ENCODE measurements at regions not wholly inside any gene's neighbourhood (a gene's known extent, or its start where the extent isn't known, plus 50 kb on each side); places are given as distances from the start of the nearest gene placed in this dataset.

DNA sequence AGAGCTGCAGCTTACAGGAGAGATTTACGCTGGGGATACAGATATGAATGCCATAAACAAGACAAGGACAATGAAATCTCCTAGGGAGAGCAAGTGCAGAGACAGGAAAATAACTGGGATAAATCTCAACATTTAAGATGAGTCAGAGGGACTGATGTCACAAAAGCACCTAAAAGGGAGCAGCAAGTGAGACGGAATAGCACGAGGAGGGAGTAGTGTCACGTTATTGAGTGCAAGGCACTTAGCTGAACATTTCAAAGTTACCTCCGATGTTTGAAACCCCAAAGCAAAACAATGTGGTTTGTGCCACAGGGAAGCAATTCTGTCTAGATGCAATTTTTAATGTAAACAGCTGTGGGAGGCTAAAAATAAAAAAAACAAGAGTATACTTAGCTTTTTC is 1131.7 kb upstream of the EYS start:
- Histone ChIP-seq H4K20me1 (ENCODE audit: insufficient read depth, low read length) (no peaks in the 10 kb centered on the region), H3K4me1 (ENCODE audit: low read length) (no peaks in the 10 kb centered on the region), H2AFZ (ENCODE audit: low read length) (peak overlapping the region; percentile 36; the same call in 1 of the 2 replicates)

DNA sequence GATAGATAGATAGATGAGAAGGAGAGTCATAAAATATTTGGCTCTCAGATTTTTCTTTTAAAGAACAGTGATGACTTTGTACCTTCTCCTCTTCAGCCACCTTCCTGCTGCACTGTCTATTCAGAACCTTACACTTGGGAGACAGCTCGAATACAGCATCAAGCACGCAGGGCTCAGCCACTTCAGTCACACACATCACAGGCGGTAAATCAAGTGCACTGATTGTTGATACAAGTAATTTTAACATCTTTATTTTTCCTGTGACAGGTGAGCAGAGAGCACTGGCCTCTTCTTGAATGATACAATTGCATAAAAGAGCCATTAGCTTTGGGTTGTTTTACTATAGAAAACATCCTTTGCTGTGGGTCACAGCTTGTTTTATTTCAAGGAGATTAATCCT is 1118.5 kb upstream of the EYS start:
- H3K79me2 ChIP-seq (ENCODE audit: low read length), result no peaks in the 10 kb centered on the region
- H4K20me1 ChIP-seq (ENCODE audit: insufficient read depth, low read length), result no peaks in the 10 kb centered on the region
- TF ChIP-seq, protein P1, sequence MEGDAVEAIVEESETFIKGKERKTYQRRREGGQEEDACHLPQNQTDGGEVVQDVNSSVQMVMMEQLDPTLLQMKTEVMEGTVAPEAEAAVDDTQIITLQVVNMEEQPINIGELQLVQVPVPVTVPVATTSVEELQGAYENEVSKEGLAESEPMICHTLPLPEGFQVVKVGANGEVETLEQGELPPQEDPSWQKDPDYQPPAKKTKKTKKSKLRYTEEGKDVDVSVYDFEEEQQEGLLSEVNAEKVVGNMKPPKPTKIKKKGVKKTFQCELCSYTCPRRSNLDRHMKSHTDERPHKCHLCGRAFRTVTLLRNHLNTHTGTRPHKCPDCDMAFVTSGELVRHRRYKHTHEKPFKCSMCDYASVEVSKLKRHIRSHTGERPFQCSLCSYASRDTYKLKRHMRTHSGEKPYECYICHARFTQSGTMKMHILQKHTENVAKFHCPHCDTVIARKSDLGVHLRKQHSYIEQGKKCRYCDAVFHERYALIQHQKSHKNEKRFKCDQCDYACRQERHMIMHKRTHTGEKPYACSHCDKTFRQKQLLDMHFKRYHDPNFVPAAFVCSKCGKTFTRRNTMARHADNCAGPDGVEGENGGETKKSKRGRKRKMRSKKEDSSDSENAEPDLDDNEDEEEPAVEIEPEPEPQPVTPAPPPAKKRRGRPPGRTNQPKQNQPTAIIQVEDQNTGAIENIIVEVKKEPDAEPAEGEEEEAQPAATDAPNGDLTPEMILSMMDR (IDR thresholded peaks at IDR 0.05; ENCODE audit: low read length), result no peak
- TF ChIP-seq EZH2 (optimal IDR thresholded peaks at IDR 0.05; ENCODE audit: low read depth, low read length) (no peak), EZH2phosphoT487 (IDR thresholded peaks at IDR 0.05; ENCODE audit: low read length) (no peak)
- no peaks in the 10 kb centered on the region for H3K9me2 ChIP-seq (replicated peaks; ENCODE audit: insufficient read depth, low read length)
- H3F3A ChIP-seq (ENCODE audit: insufficient read depth, low read length), result no peaks in the 10 kb centered on the region
- H3K4me2 ChIP-seq (ENCODE audit: low read depth, low read length), result no peak overlapping the region
- H3K36me3 ChIP-seq (replicated peaks; ENCODE audit: insufficient read depth, low read length), result no peaks in the 10 kb centered on the region
- no peaks in the 10 kb centered on the region for H3K4me1 ChIP-seq (ENCODE audit: low read length)
- H3K9ac ChIP-seq (ENCODE audit: low read length), result no peak overlapping the region
- H3K4me3 ChIP-seq (ENCODE audit: low read length), result no peak overlapping the region
- no peak overlapping the region for H3K27ac ChIP-seq (ENCODE audit: low read length)
- H2AFZ ChIP-seq (ENCODE audit: low read length), result no peak overlapping the region
- H3K9me3 ChIP-seq (replicated peaks; ENCODE audit: insufficient read depth, low read length), result no peaks in the 10 kb centered on the region
- H3K27me3 ChIP-seq (replicated peaks; ENCODE audit: insufficient read depth, low read length), result no peaks in the 10 kb centered on the region
- no peak for DNase-seq

More for the DNA sequence above, 1131.7 kb upstream of the EYS start:
- Histone ChIP-seq H3K9me3 (replicated peaks; ENCODE audit: insufficient read depth, low read length) (no peaks in the 10 kb centered on the region), H3K27me3 (replicated peaks; ENCODE audit: insufficient read depth, low read length) (no peaks in the 10 kb centered on the region), H3K4me2 (ENCODE audit: low read depth, low read length) (peak overlapping the region; percentile 16; the same call in 1 of the 2 replicates), H3K4me3 (ENCODE audit: low read length) (no peak overlapping the region), H3K79me2 (ENCODE audit: low read length) (no peaks in the 10 kb centered on the region), H3K27ac (ENCODE audit: low read length) (no peak overlapping the region), H3K36me3 (replicated peaks; ENCODE audit: insufficient read depth, low read length) (no peaks in the 10 kb centered on the region), H3F3A (ENCODE audit: insufficient read depth, low read length) (no peaks in the 10 kb centered on the region), H3K9ac (ENCODE audit: low read length) (no peak overlapping the region), H3K9me2 (replicated peaks; ENCODE audit: insufficient read depth, low read length) (no peaks in the 10 kb centered on the region)
- TF ChIP-seq EZH2 (optimal IDR thresholded peaks at IDR 0.05; ENCODE audit: low read depth, low read length) (no peak), EZH2phosphoT487 (IDR thresholded peaks at IDR 0.05; ENCODE audit: low read length) (no peak)
- TF ChIP-seq, protein P1 (IDR thresholded peaks at IDR 0.05; ENCODE audit: low read length), result no peak
- DNase-seq, result peak; percentile 18

DNA sequence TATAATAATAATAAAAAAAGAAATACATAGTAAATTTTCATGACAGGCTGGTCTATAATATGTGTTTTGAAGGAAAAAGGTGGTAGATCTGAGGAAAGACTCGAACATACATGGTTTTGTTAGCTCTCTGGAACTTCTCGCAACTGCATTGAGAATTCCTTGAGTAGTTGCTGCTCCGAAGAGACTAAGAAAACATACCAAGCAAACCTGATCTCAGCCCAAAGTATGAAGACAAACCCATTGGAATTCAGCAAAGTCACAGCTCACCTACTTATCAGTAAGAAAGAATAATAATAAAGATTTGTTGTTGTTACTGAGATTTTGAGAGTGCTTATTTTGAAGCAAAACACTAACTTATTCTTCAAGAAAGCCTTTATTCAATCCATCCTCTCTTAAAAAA is 1107.1 kb upstream of the EYS start:
- Histone ChIP-seq H4K20me1 (ENCODE audit: insufficient read depth, low read length) (no peaks in the 10 kb centered on the region), H3K9me2 (replicated peaks; ENCODE audit: insufficient read depth, low read length) (no peaks in the 10 kb centered on the region), H3F3A (ENCODE audit: insufficient read depth, low read length) (no peaks in the 10 kb centered on the region), H3K27ac (ENCODE audit: low read length) (no peak overlapping the region), H3K4me3 (ENCODE audit: low read length) (no peak overlapping the region), H3K4me2 (ENCODE audit: low read depth, low read length) (no peak overlapping the region), H3K9me3 (replicated peaks; ENCODE audit: insufficient read depth, low read length) (no peaks in the 10 kb centered on the region), H3K79me2 (ENCODE audit: low read length) (no peaks in the 10 kb centered on the region), H3K36me3 (replicated peaks; ENCODE audit: insufficient read depth, low read length) (no peaks in the 10 kb centered on the region), H3K27me3 (replicated peaks; ENCODE audit: insufficient read depth, low read length) (no peaks in the 10 kb centered on the region), H2AFZ (ENCODE audit: low read length) (no peak overlapping the region), H3K9ac (ENCODE audit: low read length) (no peak overlapping the region), H3K4me1 (ENCODE audit: low read length) (no peaks in the 10 kb centered on the region)
- no peak for DNase-seq
- TF ChIP-seq, protein P1 (IDR thresholded peaks at IDR 0.05; ENCODE audit: low read length), result no peak
- no peak for TF ChIP-seq EZH2 (optimal IDR thresholded peaks at IDR 0.05; ENCODE audit: low read depth, low read length)
- no peak for TF ChIP-seq EZH2phosphoT487 (IDR thresholded peaks at IDR 0.05; ENCODE audit: low read length)
